T-helper 17 cell (primary cell): ENCODE measurements at regions not wholly inside any gene's neighbourhood (a gene's known extent, or its start where the extent isn't known, plus 50 kb on each side); places are given as distances from the start of the nearest gene placed in this dataset.

Experiments used
- ATAC-seq: fragments of 150-1000 bp; cut with Tn5 transposase; 2 replicates; pipeline ENCODE4 v1.10.0; 2021; ENCODE audit warnings: mild to moderate bottlenecking, moderate library complexity
- DNase-seq, 3 donors: peaks; one replicate each; pipeline versions ENCODE4 v3.0.0 to v3.0.0-alpha.2; 2020 to 2021
- H3K9me3 ChIP-seq: one replicate; pipeline ENCODE4 v1.7.0; 2013; ENCODE audit warnings: low read length, mild to moderate bottlenecking; ENCODE audit not compliant: control insufficient read depth, poor library complexity, severe bottlenecking
- H3K27ac Mint-ChIP-seq: one replicate; pipeline ENCODE4 v1.8.0; 2022; ENCODE audit warnings: mild to moderate bottlenecking, moderate library complexity, mixed read lengths
- H3K27me3 Mint-ChIP-seq: one replicate; pipeline ENCODE4 v1.8.0; 2022; ENCODE audit warnings: mixed read lengths
- H3K36me3 Mint-ChIP-seq: one replicate; pipeline ENCODE4 v1.8.0; 2022; ENCODE audit warnings: low read depth, mixed read lengths
- H3K4me1 Mint-ChIP-seq: one replicate; pipeline ENCODE4 v1.8.0; 2022; ENCODE audit warnings: mild to moderate bottlenecking, mixed read lengths
- H3K4me3 Mint-ChIP-seq: one replicate; pipeline ENCODE4 v1.8.0; 2022; ENCODE audit warnings: mild to moderate bottlenecking, moderate library complexity, mixed read lengths

DNA sequence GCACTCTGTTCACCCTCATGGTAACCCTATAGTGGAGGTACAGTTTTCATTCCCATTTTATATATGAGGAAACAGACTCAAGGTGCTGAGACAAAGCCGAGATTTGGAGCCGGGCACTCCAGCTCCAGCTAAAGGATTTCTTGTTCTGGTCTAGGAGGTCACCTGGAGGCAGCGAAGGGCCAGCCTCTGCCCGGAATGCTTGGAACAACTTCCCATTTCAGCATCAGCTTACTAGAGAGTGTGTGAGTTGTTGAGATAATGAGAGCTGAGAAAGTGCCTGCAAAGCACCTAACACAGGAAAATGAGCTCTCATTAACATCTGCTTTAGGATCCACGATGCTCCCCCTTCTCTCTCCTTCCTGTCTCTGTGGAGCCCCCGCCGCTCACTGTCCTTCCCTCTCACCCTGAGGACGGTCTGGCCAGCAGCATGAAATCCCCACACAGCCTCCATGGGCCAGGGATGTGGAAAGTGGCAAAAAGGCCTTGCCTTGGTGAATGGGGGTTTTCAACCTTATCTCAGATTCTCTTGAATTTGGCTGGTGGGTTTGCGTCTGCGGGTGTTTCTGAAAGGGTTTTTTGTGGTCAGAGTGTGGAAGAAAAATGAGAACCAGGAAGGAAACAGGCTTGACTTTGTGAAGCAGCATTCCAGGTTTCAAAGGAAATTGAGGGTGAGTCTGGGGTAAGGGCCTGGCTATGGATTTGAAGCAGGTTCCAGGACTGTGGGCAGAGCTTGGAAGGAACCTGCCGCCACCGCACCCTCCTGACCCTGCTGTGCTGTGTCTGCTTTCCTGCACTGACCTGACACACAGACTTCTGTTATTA lies 178.7 kb downstream of the FOXL1 start:
- Mint-ChIP-seq H3K27me3 (peaks cover 54% of the 10 kb centered on the region), H3K27ac (no peak overlapping the region), H3K4me1 (no peaks in the 10 kb centered on the region), H3K4me3 (no peak overlapping the region), H3K36me3 (no peaks in the 10 kb centered on the region)
- DNase-seq (no peak), ATAC-seq (no peak)
- H3K9me3 ChIP-seq: no peaks in the 10 kb centered on the region

DNA sequence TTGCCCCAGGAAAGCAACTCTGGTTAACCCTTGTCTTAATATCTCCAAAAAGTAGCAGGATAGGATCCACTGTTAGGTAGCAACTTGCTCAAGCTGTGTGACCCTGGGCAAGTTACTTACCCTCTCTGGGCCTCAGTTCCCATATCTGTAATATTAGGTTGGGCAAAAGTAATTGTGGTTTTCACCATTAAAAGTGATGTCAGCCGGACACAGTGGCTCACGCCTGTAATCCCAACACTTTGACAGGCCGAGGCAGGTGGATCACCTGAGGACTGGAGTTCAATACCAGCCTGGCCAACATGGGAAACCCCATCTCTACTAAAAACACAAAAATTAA lies 179.3 kb downstream of the FOXL1 start:
- H3K36me3 Mint-ChIP-seq: no peaks in the 10 kb centered on the region
- H3K4me3 Mint-ChIP-seq: no peak overlapping the region
- H3K4me1 Mint-ChIP-seq: no peaks in the 10 kb centered on the region
- no peak for DNase-seq
- H3K27me3 Mint-ChIP-seq: peaks cover 50% of the 10 kb centered on the region
- H3K27ac Mint-ChIP-seq: no peak overlapping the region
- ATAC-seq: no peak
- no peaks in the 10 kb centered on the region for H3K9me3 ChIP-seq

DNA sequence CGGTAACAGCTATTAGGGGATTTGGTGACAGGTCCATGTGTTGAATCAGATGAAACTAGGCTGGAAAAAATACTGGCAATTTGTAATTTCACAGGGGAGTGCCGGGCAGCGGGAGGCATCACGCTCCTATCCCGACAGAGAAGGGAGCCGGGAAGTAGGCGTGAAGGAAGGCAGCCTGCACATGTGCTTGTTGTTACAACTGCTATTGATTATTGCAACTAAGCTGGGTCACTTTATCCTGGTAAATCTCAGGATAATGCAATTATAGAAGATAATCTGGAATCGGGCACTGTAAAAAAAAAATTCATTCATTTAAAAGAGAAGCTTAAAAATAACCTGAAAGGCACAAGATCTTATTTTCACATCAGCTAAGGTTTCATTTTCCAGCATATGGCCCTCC lies 180.6 kb downstream of the FOXL1 start:
- peaks cover 52% of the 10 kb centered on the region for H3K27me3 Mint-ChIP-seq
- DNase-seq (no peak), ATAC-seq (no peak)
- no peak overlapping the region for H3K4me3 Mint-ChIP-seq
- H3K4me1 Mint-ChIP-seq: no peaks in the 10 kb centered on the region
- H3K36me3 Mint-ChIP-seq: no peaks in the 10 kb centered on the region
- no peak overlapping the region for H3K27ac Mint-ChIP-seq
- H3K9me3 ChIP-seq: no peaks in the 10 kb centered on the region

DNA sequence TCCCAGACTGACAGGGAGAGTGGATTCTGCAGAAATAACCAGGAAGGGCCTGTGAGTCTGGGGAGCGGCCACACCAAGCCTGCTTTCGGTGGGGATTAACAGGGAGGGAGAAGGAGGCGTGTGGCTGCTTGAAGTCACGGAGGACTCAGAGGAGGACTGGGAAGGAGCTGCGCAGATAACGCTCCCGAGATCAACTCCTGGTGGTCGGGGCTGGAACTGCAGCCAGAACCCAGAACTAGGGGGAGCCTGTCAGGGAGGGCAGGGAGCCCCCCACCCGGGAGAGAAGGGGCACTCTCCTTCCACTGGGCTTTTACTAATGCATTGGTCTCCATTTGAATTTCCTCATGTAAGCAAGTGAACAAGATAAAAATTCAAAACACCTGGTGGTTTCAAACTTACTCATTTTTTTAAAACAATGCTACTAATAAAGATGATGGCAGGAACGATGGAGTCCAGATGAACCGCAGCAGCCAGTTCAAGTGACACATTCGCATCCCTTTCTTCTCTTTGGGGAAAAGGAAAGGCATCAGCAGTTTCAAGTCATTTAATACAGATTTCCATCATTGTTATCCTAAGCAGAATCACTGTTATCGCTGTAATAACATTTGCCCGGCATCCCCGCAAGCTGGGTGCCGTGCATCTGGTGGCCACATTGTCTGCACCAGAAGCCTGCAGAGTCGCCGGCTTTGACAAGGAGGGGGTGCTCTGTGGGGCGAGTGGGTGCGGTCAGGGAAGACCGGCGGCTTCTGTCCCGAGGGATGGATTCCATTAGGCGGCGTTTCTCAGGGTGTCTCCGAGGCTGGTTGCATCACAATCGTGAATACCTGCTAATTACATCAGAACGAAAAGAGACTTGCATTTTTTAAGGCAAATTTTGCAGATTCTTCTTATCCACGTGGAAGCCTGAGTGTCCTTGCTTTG lies 183.0 kb downstream of the FOXL1 start:
- peak in 1 of 3 donors; percentile 20 for DNase-seq
- no peak overlapping the region for H3K27ac Mint-ChIP-seq
- no peak for ATAC-seq
- H3K36me3 Mint-ChIP-seq: no peaks in the 10 kb centered on the region
- no peak overlapping the region for H3K4me3 Mint-ChIP-seq
- H3K27me3 Mint-ChIP-seq: peaks cover 55% of the 10 kb centered on the region
- no peaks in the 10 kb centered on the region for H3K9me3 ChIP-seq
- H3K4me1 Mint-ChIP-seq: no peaks in the 10 kb centered on the region

DNA sequence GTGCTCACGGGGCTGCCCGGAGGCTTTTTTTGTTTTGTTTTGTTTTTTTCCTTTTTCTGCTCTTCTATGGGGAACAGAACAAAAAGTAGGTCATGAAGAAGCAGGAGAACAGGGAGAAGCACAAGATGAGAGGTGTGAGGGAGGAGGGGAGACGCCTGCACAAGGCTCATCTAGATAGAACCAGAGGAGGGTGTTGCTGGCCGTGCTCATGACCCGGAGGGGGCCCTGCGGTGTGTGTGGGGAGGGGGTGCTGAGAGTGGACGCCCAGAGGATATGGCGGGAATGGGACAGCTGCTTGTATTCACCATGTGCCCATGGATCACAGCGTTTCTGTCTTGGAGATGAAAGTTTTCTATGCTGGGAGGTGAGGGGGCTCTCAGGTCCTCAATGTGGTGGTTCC lies 183.7 kb downstream of the FOXL1 start:
- peaks cover 50% of the 10 kb centered on the region for H3K27me3 Mint-ChIP-seq

DNA sequence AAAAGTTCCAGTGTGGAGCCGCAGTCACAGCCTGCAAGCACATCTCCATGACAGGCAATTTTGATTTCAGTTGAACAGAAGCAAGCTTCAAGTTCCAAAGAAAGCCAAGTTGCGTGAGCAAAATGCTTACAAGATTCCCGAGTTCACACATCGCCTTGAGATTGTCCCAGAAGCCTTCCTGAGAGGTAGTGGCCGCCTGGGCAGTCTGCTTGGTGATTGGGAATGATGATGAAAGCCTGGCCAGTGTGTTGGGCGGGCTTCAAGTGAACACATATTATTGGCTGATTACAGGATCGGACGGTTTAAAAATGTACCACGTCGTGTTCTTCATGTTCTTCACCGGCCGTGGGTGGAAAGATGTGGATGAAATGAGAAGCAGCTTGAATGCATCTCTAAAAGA lies 185.5 kb downstream of the FOXL1 start:
- DNase-seq (no peak), ATAC-seq (no peak)
- no peak overlapping the region for H3K27ac Mint-ChIP-seq
- no peak overlapping the region for H3K4me3 Mint-ChIP-seq
- H3K27me3 Mint-ChIP-seq: peaks cover 45% of the 10 kb centered on the region
- H3K36me3 Mint-ChIP-seq: no peaks in the 10 kb centered on the region
- no peaks in the 10 kb centered on the region for H3K4me1 Mint-ChIP-seq
- H3K9me3 ChIP-seq: no peaks in the 10 kb centered on the region

More for the DNA sequence above, 183.7 kb downstream of the FOXL1 start:
- Mint-ChIP-seq H3K4me3 (no peak overlapping the region), H3K36me3 (no peaks in the 10 kb centered on the region), H3K4me1 (no peaks in the 10 kb centered on the region), H3K27ac (no peak overlapping the region)
- DNase-seq (no peak), ATAC-seq (no peak)
- no peaks in the 10 kb centered on the region for H3K9me3 ChIP-seq

DNA sequence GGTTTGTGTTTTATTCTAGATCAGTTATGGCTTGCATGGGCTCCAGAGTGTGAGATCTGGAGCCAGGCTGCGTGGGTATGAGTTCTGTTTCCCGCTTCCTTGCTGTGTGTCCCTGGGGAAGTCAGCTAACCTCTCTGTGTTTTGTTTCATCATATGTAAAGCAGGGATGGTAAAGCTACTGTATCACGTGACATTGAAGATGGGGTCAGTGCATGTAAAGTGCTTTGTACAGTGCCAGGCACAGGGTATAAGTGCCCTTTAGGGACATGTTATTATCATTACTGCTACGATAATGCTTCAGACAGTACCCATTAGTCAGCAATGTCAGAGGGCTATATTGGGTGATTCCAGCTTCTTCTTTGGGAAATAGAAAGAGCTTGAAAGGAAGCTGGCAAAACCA lies 186.2 kb downstream of the FOXL1 start:
- no peak for ATAC-seq
- no peak for DNase-seq
- Mint-ChIP-seq H3K27me3 (peaks cover 42% of the 10 kb centered on the region), H3K4me1 (no peaks in the 10 kb centered on the region), H3K4me3 (no peak overlapping the region), H3K27ac (no peak overlapping the region), H3K36me3 (no peaks in the 10 kb centered on the region)
- H3K9me3 ChIP-seq: no peaks in the 10 kb centered on the region

DNA sequence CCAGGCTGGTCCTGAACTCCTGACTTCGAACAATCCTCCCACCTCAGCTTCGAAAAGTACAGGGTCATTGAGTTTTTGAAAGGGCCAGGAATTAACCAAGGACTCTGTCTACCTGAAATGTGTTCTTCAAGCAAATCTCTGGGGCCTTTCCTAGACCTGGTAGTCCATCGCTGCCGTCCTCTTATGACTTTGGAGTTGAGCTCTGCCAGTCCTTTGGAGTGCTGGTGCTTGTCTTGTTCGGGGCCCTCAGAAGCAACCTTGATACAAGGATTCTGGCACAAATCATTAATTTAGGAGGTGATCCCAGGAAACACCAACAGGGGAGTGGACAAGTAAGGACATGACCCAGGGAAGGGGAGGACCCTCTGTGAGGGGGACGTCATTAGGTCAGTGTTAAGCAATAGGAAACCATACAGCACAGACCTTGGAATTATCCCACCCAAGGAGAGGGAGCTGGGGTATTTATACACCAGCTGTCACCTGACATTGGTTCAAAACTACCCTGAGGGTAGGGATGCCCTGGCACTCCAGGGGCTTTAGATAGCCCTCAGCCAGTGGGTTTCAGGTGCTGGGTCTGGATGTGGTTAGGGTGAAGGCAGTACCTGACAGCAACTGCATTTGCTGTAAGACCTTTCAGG lies 187.2 kb downstream of the FOXL1 start:
- H3K9me3 ChIP-seq: no peaks in the 10 kb centered on the region
- no peak overlapping the region for H3K4me3 Mint-ChIP-seq
- ATAC-seq: no peak
- peaks cover 37% of the 10 kb centered on the region for H3K27me3 Mint-ChIP-seq
- H3K27ac Mint-ChIP-seq: no peak overlapping the region
- no peak for DNase-seq
- no peaks in the 10 kb centered on the region for H3K4me1 Mint-ChIP-seq
- no peaks in the 10 kb centered on the region for H3K36me3 Mint-ChIP-seq

DNA sequence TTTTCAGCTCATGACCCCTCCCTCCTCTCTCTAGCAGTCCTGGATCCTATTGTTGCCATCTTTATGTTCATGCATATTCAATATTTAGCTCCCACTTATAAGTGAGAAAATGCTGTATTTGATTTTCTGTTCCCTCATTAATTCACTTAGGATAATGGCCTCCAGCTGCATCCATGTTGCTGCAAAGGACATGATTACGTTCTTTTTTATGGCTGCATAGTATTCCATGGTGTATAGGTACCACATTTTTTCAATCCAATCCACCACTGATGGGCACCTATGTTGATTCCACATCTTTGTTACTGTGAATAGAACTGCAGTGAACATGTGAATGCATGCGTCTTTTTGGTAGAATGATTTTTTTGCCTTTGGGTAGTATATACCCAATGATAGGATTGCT lies 188.4 kb downstream of the FOXL1 start:
- ATAC-seq: no peak
- H3K9me3 ChIP-seq: no peaks in the 10 kb centered on the region
- no peak for DNase-seq
- Mint-ChIP-seq H3K4me3 (no peak overlapping the region), H3K36me3 (no peaks in the 10 kb centered on the region), H3K27me3 (peaks cover 29% of the 10 kb centered on the region), H3K4me1 (no peaks in the 10 kb centered on the region), H3K27ac (no peak overlapping the region)

DNA sequence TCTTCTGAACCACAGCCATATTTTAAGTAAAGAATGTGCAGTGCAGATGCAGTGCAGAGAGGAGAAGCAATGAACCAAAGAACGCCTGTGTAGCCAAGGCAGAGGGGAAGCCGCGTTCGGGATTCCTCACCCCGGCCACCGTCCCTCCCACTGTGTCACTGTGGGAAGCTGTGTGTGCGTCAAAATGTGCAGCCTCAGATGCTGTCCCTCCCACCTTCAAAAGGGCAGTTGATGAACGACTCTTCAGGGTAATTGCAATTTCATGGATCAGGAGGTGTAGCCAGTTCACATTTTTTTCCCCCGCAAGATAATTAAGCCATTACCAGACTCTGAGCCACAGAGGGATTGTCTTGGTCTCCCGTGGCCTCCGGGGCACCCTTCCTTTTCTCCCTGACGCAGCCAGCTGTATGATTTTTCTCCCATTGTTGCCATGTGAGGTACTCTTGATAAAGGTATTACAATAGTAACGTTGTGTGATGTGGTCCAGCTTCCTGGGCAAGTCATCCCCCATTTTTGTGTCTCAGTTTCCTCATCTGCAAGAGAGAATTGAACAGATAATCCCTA lies 190.0 kb downstream of the FOXL1 start:
- DNase-seq (no peak), ATAC-seq (no peak)
- no peak overlapping the region for H3K4me3 Mint-ChIP-seq
- no peaks in the 10 kb centered on the region for H3K9me3 ChIP-seq
- no peaks in the 10 kb centered on the region for H3K36me3 Mint-ChIP-seq
- H3K27me3 Mint-ChIP-seq: peaks cover 30% of the 10 kb centered on the region
- H3K4me1 Mint-ChIP-seq: no peaks in the 10 kb centered on the region
- H3K27ac Mint-ChIP-seq: no peak overlapping the region

DNA sequence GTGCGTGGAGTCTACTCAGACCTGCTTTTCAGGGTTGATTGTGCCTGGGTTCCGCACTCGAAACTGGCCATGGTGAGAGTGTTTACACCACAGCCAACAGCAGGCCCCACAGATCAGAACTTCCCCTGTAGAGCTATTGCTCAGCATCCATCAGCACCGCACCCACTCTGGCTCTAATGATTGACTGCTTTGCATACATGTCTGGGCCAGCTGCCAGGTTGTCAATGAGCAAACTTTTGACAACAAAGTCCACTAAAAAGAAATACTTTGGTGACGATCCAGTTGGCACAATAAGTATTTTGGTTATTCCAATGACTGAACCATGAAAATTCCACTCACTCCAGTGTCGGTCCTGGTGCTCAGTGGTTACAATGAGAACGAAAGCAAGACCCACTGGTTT lies 190.7 kb downstream of the FOXL1 start:
- H3K27ac Mint-ChIP-seq: no peak overlapping the region
- no peaks in the 10 kb centered on the region for H3K4me1 Mint-ChIP-seq
- H3K27me3 Mint-ChIP-seq: peaks cover 28% of the 10 kb centered on the region
- H3K9me3 ChIP-seq: no peaks in the 10 kb centered on the region
- ATAC-seq: no peak
- no peaks in the 10 kb centered on the region for H3K36me3 Mint-ChIP-seq
- DNase-seq: no peak
- no peak overlapping the region for H3K4me3 Mint-ChIP-seq

DNA sequence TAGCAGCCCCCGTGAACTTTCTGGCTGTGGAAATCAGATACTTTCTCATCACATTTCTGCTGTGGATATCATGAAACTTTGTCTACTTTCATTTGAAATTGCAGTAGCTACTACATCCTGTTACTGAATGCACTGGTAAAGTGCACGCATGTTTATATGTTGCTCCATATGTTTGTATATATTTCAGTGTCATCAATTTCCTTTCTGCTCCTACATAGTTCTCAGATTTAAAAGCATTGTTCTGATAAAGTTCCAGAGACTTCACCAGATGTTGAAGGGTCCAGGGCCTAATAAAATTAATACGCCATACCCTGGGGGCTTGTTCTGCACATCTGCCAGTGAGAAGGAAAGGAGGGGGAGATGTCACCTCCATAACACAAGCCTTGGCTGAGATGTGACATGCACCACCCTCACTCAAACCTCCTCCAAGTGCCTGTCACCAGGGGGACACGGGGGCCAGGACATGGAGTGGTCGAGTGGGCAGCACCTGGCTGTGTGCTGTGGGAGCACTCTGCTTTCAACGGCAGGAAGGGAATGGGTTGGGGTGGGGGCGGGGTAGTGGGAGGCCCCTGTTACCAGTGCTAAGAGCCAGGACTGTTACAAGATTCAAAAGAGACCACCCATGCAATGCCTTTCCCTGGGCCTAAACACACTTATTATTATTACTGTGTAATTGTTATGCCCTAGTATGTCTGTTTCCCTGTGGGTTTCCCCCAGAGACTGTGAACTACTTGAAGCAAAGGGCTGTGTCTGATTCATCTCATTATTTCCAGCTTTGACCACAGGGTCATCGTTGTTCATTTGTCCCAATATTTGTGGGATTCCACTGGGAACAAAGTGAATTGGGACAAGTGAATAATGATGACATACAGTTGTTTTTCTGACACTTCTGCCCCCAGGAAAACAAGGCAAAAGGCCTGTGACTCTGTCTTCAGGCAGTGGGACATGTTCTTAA lies 193.4 kb downstream of the FOXL1 start:
- Mint-ChIP-seq H3K4me1 (no peaks in the 10 kb centered on the region), H3K36me3 (no peaks in the 10 kb centered on the region), H3K27me3 (peaks cover 30% of the 10 kb centered on the region), H3K4me3 (no peak overlapping the region), H3K27ac (no peak overlapping the region)
- no peaks in the 10 kb centered on the region for H3K9me3 ChIP-seq
- no peak for DNase-seq
- no peak for ATAC-seq
